ENCODE measurements at regions not wholly inside any gene's neighbourhood (a gene's known extent, or its start where the extent isn't known, plus 50 kb on each side); places are given as distances from the start of the nearest gene placed in this dataset.

- no peaks in the 10 kb centered on the region for H3K36me3 ChIP-seq (ENCODE audit: insufficient read depth)
- H3K27ac ChIP-seq = no peak overlapping the region
- TF ChIP-seq CTCF (conservative IDR thresholded peaks at IDR 0.05; ENCODE audit: low read depth, low read length) = no peak
- H3K4me1 ChIP-seq (ENCODE audit: low read depth, poor library complexity, severe bottlenecking) = no peaks in the 10 kb centered on the region
- no peak overlapping the region for H3K9ac ChIP-seq
- no peaks in the 10 kb centered on the region for H4K20me1 ChIP-seq (ENCODE audit: insufficient read depth)
- no peak overlapping the region for H2AFZ ChIP-seq (ENCODE audit: low read depth)
- H3K79me2 ChIP-seq (ENCODE audit: insufficient read depth, low read depth) = no peaks in the 10 kb centered on the region
- no peaks in the 10 kb centered on the region for H3K27me3 ChIP-seq (ENCODE audit: insufficient read depth, low read depth)
- H3K4me3 ChIP-seq (IDR thresholded peaks at IDR 0.05; ENCODE audit: insufficient read depth, low read depth, low read length) = no peak overlapping the region
- H3K4me2 ChIP-seq = no peak overlapping the region
These were observed 635.8 kb downstream of the DSC3 start for GRCh38 chr18:30406728-30407127.

DNA sequence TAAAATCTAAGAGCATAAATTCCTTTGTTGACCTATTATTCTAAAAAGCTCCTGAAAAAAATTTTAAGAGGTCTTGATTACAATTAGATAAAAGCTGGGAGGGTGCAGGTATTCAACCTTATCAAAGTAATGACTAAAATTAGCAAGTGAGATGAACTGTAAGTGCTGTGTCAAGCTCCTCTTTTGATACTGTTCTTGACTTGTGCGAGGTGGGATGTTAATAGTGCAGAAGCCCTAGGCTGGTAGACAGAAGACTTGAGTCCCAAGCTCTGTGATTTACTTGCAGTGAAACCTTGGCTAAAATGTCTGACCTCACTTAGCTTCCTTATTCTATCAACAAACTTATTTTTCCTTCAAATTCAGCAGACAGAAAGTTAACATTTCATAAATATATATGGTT, 637.5 kb downstream of the DSC3 start:
- H3K4me3 ChIP-seq (IDR thresholded peaks at IDR 0.05; ENCODE audit: insufficient read depth, low read depth, low read length) = no peak overlapping the region
- TF ChIP-seq CTCF (conservative IDR thresholded peaks at IDR 0.05; ENCODE audit: low read depth, low read length) = no peak
- H3K9ac ChIP-seq = no peak overlapping the region
- H3K27me3 ChIP-seq (ENCODE audit: insufficient read depth, low read depth) = no peaks in the 10 kb centered on the region
- no peaks in the 10 kb centered on the region for H3K4me1 ChIP-seq (ENCODE audit: low read depth, poor library complexity, severe bottlenecking)
- H3K79me2 ChIP-seq (ENCODE audit: insufficient read depth, low read depth) = no peaks in the 10 kb centered on the region
- no peaks in the 10 kb centered on the region for H4K20me1 ChIP-seq (ENCODE audit: insufficient read depth)
- H2AFZ ChIP-seq (ENCODE audit: low read depth) = no peak overlapping the region
- no peak overlapping the region for H3K27ac ChIP-seq
- no peaks in the 10 kb centered on the region for H3K36me3 ChIP-seq (ENCODE audit: insufficient read depth)
- H3K4me2 ChIP-seq = no peak overlapping the region

DNA sequence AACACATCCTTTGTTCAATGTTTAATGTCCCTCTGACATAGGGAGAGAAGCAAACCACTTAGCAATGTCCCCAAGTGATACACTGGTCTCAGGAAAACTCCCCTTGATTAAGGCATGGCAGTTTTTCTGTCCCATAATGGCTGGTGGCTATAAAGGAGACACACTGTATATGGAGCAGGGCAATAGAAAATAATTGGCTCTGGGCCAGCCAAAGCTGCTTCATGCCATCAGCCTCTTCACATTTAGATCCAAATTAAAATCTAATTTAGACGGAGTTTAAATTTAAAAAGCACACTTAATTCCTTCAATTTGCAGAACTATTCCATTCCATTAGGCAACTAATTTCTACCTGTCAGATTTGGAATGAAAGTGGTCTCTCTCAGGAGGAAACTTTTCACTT, 638.1 kb downstream of the DSC3 start:
- H3K27me3 ChIP-seq (ENCODE audit: insufficient read depth, low read depth) = no peaks in the 10 kb centered on the region
- no peaks in the 10 kb centered on the region for H3K79me2 ChIP-seq (ENCODE audit: insufficient read depth, low read depth)
- H3K4me3 ChIP-seq (IDR thresholded peaks at IDR 0.05; ENCODE audit: insufficient read depth, low read depth, low read length) = no peak overlapping the region
- no peaks in the 10 kb centered on the region for H3K4me1 ChIP-seq (ENCODE audit: low read depth, poor library complexity, severe bottlenecking)
- no peaks in the 10 kb centered on the region for H3K36me3 ChIP-seq (ENCODE audit: insufficient read depth)
- H3K27ac ChIP-seq = no peak overlapping the region
- H4K20me1 ChIP-seq (ENCODE audit: insufficient read depth) = no peaks in the 10 kb centered on the region
- no peak overlapping the region for H2AFZ ChIP-seq (ENCODE audit: low read depth)
- H3K4me2 ChIP-seq = no peak overlapping the region
- no peak overlapping the region for H3K9ac ChIP-seq
- TF ChIP-seq CTCF (conservative IDR thresholded peaks at IDR 0.05; ENCODE audit: low read depth, low read length) = no peak

DNA sequence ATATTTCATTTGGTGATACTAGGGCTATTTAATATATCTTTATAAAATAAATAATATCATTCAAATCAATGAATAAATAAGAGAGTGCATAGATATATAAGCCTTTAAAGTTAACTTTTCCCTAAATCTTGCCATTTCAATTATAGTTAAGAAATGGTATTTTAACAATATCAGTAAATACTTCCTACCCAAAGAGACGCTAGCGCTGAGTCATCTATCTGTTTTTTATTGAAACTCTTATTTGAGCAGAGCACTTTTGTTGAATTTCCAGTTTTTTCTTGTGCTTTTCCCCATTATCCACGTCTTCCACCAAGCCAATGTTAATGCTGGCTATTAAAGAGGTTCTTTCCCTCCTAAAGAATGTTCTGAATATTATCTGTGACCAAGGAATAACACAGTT, 639.3 kb downstream of the DSC3 start:
- Histone ChIP-seq H3K27me3 (ENCODE audit: insufficient read depth, low read depth) (no peaks in the 10 kb centered on the region), H3K4me1 (ENCODE audit: low read depth, poor library complexity, severe bottlenecking) (no peaks in the 10 kb centered on the region), H3K9ac (no peak overlapping the region), H3K4me3 (IDR thresholded peaks at IDR 0.05; ENCODE audit: insufficient read depth, low read depth, low read length) (no peak overlapping the region), H3K27ac (no peak overlapping the region), H3K36me3 (ENCODE audit: insufficient read depth) (no peaks in the 10 kb centered on the region), H3K4me2 (no peak overlapping the region), H3K79me2 (ENCODE audit: insufficient read depth, low read depth) (no peaks in the 10 kb centered on the region), H4K20me1 (ENCODE audit: insufficient read depth) (no peaks in the 10 kb centered on the region), H2AFZ (ENCODE audit: low read depth) (no peak overlapping the region)
- TF ChIP-seq CTCF (conservative IDR thresholded peaks at IDR 0.05; ENCODE audit: low read depth, low read length) = no peak

- Histone ChIP-seq H4K20me1 (ENCODE audit: insufficient read depth) (no peaks in the 10 kb centered on the region), H3K27me3 (ENCODE audit: insufficient read depth, low read depth) (no peaks in the 10 kb centered on the region), H2AFZ (ENCODE audit: low read depth) (no peak overlapping the region), H3K4me1 (ENCODE audit: low read depth, poor library complexity, severe bottlenecking) (no peaks in the 10 kb centered on the region), H3K79me2 (ENCODE audit: insufficient read depth, low read depth) (no peaks in the 10 kb centered on the region), H3K4me2 (no peak overlapping the region), H3K4me3 (IDR thresholded peaks at IDR 0.05; ENCODE audit: insufficient read depth, low read depth, low read length) (no peak overlapping the region), H3K9ac (no peak overlapping the region), H3K36me3 (ENCODE audit: insufficient read depth) (no peaks in the 10 kb centered on the region), H3K27ac (no peak overlapping the region)
- no peak for TF ChIP-seq CTCF (conservative IDR thresholded peaks at IDR 0.05; ENCODE audit: low read depth, low read length)
These were observed 655.1 kb downstream of the DSC3 start for GRCh38 chr18:30387401-30387800.
